Amniotic stem cell (primary cell): ENCODE measurements at regions not wholly inside any gene's neighbourhood (a gene's known extent, or its start where the extent isn't known, plus 50 kb on each side); places are given as distances from the start of the nearest gene placed in this dataset.
A peak's percentile ranks its signal among the peaks of the same experiment; 100 is the strongest.
"Not testable (repeated sequence)": the region's sequence is repeated elsewhere in the genome, so short reads cannot be mapped to it uniquely, and the experiment has no call there.

ENCODE experiments used
- DNase-seq: peaks from one replicate; lab custom pipeline; 2025; lab: John Stamatoyannopoulos, UW

DNA sequence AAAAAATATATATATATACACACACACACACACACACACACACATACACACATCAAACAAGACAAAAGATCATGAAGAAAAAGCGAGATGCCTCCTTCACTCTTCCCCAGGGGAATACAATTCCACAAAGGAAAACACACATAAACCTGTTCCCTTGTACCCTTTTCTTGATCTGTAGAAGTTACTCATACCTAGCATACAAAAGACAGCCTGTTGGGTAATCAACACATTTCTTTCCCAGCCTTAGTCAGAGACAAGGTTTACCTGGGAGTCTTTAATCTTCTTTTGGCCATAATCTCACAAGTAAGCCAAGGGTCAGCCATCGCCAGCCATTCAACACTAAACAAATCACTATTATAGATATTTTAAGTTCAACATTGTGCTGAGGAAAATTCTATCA, 407.0 kb downstream of the SUCLG1 start:
- no peak for DNase-seq

DNA sequence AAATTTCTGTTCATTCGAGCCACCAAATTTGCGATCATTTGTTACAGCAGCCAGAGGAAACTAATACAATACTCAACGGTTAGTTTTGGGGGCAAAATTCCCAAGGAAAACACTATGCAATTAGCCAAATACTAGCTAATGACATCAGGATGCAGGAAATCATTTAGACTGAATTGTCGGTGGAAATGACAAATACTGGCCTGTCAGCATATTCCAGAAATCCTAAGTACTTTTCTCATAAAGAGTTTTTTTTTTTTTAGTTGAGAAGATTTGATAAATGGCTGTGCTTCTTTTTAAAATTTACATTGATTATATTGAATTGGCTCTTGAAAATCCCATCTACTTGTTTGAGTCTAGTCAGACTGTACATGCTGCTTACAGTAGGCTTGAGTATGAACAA, 410.1 kb downstream of the SUCLG1 start:
- DNase-seq, result no peak

DNA sequence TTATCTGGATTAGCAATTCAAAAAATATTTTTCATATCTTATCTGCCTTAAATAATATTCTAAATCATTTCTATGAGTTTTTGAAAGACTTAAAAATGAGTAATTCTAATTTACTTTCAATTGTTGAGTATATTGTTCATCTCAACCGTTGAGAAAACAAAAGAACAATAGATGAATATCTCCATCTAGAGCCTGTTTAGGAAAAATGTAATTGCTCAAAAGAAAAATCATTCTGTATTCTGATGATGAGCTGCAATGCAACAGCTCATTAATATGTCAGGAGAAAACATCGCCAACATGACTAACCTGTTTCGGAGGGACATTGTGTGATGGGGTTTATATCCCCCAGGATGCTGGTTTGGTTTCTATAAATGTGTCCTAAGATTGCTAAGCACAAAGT, 417.6 kb downstream of the SUCLG1 start:
- no peak for DNase-seq

DNA sequence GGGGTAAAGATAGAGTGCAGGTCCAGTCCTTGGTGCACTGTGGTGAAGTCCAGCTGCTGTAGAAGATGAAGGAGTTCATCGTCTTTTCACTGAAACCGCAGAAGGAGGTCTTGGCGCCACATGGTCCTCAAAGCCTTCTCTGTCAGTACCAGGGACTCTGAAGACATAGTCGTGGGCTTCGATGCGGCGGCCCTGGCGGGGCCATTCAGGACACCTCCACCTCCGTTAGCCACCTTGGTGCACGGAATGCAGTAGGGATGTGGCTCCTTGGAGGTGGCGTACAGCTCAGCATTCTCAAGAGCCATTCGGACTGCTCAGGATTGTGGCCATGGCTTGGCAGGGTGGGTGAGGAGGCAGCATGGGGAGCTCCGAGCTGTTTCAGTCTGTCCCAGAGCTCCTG, 418.8 kb downstream of the SUCLG1 start:
- DNase-seq, result no peak

DNA sequence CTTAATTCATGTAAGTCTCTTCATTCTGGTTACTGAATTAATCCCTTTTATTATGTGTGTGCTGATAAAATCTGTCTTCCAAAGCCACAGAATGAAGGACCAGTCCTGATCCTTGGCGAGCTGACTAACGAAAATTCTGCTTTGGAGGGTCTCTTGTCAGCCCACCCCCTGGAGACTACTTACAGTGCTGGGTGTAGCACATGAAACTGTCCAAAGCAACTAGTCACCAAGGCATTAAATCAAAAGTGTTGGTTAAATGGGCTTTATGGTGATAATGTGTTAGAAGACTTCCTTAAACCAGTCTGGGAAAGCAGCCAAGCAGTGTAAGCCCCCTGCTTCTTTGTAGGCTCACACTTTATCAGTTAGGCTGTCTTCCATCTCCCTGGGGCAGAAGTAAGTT, 420.2 kb downstream of the SUCLG1 start:
- DNase-seq, result no peak

DNA sequence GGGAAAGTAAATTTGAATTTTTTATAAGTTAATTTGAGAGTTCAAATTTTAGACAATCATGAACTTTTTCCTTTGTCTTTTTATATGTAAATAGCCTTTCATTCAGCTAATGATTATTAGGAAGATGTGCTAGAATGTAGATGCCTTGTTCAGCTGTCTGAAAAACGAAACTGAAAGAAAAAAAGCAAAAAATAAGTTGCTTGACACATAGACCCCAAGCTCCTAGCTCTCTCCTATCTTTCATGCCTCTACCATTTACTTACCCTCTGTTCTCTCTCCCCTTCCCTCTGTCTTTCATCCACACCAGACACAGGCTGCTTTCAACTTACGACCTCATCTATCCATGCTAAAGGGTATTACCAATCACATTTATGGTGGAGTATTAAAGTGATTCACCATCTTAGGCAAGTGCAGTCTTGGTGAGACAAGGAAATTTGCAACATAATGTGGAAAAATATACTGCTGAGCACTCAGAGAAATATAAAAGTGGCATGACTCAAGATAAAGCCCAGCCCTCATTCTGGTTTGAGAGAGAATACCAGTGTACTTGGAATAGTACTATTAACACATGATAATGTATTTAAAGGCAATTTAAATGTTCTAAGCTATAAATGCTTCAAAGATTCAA, 425.6 kb downstream of the SUCLG1 start:
- no peak for DNase-seq

DNA sequence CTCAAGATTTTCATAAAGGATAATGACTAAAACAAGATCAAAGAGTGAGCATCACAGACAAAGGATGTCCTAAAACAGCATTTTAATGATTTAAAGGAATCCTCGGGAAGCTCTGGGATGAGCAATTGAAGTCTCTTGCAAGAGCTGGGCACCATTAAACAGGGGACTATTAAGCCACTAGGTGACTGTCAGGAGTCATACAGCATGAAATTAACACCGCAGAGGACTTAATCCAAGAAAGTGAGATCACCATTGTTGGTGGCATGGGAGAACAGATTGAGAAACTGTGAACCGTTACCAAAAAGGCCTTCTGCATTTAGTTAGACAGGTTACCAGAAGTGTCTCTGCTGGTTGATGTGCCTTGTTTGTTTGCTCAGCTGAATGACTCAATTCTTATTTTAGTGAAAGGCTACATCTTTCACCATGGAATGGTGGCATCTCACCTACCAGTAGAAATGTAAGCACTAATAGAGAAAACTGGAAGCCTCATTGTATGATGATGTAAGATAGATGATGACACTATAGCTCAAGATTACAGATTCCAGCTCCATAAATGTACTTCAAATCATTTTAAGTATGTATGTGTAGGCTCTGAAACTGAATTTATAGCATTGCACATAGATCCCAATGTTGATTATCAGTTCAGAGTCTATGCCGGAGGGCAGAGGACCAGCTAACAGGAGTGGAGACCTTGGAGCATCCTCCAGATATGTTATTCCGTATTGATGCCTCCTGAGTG, 427.6 kb downstream of the SUCLG1 start:
- DNase-seq, result no peak

DNA sequence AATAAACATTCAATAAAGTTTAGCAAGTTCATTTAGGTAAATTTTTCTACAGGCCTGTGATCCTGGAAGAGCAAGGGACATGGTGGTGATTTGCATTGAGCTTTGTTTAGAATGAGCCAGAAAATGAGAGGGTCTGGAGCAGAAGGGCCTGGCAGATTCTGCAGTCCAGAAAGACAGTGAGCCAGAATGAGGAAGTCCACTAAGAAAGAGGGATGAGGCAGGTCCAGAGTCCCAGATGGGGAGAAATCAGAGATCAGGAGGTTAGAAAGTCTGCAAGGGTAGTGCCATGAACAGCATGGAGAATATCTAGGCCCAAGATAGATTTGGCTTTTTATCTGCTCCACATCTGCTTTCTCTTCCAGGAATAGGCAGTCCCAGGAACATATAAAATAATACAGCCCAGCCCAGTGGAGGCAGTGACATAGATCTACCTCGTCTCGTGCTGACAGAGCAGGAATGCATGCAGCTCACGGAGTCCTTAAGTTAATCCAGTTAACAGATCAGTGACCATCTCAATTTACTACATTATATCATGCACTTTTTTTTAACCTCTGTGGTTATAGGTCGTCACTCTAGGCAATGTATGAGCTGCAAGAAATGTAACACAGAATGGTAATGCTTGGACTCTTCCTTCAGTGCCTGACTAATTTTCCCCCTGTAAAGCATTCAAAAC, 429.0 kb downstream of the SUCLG1 start:
- no peak for DNase-seq

DNA sequence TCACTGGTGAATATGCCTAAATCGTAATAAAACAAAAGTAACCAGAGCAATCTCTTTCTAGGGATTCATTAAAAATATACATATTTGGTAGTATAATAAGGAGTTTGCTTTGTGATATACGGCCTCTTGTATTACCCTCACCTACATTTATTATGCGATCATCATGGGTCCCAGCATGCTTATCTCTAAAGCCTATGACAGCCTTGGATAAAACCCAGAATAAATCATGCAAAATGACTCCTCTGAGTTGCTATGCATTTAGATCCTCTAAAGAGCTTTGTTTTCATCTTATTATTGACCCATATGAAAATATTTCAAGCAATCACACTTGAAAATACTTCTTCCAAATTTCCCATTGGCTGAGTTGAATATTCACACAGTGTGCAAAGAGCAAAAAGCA, 432.3 kb downstream of the SUCLG1 start:
- DNase-seq, result no peak

DNA sequence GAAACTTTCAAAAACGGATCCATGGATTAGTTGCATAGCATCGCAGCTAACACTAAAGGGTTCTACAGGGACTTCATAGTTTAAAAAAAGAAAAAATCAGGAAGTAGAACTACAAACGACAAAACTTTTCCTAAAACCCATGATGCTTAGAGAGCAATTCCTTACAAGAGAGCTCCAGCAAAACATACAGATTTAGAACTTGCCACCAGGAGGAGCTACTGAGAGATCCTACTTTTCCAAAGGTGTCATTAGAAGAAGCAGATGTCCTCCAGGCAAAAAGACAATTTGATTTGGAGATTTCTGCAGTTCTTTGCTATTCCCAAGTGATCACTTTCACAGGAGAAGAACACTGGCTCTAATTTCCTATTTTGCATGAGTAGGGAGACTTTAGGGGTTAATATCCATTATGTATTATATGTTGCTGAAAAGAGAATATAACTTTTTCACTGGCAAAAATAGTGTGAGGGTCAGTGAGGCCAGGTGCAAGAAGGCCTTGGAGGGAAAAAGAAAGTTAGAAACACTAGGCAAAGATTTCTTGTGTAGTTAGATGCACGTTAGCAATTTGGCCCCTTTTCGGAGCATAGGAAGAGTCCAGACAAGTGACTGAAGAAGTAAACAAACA, 436.2 kb downstream of the SUCLG1 start:
- DNase-seq, result peak; percentile 1

DNA sequence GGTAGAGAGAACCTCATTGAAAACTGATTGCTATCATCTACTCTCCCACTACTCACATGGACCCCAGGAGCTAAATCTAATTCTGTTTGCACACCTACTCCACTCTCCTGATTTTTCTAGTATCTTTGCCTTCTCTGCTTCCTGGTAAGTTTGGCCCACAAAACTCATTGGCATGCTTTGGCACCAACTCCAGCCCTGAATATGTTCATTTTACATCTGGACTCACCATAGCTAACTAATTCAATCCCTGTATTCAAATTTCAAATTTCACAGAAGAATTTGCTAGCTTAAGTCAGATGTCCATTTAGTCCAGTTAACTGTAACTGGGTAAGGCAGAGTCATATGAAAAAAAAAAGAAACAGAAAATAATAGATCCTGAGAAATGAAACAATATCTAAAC, 442.1 kb downstream of the SUCLG1 start:
- no peak for DNase-seq

DNA sequence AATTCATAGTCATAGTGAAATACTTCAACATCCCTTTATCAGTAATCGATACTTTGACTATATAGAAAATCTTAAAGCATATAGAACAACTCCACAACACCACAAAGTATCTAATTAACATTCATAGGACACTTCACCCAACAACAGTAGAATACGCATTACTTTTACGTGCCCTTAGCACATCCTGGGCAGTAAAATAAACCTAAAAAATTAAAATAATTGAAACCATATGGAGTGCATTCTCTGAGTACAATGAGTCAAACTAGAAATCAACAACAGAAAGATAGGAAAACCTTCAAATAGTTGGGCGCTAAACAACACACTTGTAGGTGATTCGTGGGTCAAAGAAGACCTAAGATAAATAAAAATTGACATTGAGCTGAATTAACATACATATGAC, 442.9 kb downstream of the SUCLG1 start:
- no peak for DNase-seq

DNA sequence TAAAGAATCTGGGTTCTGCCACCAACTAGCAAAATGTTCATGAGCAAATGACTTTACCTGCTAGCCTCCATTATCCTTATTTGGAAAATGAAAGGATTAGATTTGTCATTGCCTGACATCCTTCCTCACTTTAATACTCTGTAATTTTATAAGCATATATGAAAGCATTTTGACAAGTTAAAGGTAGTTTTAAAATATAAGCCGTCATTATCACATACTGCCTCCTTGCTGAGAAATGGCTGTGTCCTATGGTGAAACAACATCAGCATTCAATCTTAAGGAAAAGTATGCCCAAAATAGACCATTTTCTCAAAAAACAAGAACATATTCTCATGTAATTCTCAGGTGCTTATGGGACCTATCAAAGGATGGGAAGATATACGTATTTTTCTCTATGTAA, 461.2 kb downstream of the SUCLG1 start:
- no peak for DNase-seq

DNA sequence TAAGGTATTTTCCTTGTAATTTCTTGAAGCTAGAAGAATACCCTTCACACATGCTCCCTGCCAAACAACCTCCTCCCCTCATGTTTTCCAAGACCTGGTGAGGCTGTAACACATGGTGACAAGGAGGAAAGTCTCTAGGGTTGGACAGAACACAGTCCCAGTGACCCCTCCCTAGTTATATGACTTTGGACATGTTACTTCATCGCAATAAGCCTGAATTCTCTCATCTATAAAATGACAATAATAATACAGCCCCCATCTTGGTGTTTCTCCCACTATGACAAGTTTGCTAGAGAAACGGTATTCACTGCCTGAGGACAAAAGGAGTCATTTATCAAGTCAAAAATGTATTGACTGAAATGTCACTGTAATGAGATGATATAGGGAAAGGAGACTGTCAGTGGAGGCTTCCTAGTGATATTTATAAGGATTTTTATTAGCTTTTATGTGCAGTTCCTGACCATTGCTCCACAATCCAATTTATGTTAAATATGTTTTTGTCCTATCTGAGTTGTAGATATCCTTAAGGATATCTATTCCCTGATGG, 464.4 kb downstream of the SUCLG1 start:
- DNase-seq, result no peak

DNA sequence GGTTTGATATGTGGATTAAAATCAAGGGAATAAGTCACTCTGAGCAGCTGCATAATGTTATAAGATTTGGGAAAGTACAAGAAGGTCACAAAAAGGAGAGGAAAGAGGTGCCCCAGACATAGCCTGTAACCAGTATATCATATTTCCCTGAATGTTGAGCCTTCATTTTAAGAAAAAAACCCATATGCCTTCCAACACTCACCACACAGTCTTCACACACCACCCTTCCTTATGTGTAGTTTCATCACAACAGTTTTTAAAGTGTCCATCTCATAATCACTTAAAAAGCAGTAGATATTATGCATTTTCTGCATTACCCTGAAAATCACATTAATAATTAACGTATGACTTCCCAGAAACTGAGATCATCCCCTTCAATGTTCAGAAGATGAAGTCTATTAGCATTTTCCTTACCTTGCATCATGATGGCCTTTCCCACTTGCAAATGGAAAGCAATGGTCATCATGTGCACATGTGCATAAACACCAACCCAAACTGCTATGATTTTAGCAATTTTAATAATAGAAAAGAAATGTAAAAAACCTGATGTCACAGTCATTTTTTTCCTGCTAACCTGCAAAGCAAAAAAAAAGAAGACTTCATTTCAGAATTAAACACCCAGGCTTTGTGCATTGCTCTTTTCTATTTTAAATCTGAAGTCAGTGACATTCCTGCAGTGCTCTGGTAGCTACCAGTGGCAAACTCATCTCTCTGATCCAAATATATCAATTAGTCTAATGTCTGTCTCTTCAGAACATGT, 465.0 kb downstream of the SUCLG1 start:
- no peak for DNase-seq

DNA sequence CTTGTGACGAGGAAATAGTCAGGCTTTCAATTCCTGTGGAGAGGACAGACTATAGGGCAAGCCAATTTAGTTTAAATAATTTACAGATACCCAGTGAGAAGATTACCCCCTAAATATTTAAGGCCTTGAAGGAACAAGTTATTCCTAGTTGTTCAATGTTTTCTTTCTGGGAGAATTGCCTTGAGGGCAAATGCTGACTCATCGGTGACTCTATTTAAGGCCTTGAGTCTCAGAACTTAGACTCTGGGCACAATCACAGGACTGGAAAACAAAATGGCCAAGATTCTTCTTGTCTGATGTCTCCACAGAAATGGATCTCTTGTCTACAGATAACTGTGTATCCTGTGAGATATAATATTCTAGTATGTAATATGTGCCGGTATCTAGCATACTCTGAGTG, 467.1 kb downstream of the SUCLG1 start:
- no peak for DNase-seq

DNA sequence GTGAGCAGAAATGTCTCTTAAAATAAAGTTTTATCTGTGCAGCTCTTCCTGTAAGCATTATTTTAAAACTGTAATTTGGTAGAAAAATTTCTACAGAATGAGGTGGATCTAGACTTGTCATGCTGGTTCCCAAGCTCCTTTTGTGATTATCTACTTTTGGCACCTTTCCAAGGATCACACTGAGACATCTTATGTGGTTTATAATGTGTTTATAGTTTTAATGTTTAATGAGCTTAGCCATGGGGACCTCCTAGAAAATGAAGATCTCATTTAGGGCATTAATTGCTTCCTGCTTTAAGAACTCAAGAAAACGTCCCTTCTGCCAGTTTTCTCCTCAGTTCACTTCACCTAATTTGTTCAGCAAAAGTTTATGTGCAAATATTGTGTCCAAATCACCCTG, 468.4 kb downstream of the SUCLG1 start:
- no peak for DNase-seq

DNA sequence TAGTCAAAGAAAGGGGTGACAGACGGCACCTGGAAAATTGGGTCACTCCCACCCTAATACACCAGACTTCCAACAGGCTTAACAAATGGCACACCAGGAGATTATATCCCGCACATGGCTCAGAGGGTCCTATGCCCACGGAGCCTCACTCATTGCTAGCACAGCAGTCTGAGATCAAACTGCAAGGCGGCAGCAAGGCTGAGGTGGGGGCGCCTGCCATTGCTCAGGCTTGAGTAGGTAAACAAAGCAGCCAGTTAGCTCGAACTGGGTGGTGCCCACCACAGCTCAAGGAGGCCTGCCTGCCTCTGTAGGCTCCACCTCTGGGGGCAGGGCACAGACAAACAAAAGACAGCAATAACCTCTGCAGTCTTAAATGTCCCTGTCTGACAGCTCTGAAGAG, 482.5 kb downstream of the SUCLG1 start:
- DNase-seq, result not testable (repeated sequence)

DNA sequence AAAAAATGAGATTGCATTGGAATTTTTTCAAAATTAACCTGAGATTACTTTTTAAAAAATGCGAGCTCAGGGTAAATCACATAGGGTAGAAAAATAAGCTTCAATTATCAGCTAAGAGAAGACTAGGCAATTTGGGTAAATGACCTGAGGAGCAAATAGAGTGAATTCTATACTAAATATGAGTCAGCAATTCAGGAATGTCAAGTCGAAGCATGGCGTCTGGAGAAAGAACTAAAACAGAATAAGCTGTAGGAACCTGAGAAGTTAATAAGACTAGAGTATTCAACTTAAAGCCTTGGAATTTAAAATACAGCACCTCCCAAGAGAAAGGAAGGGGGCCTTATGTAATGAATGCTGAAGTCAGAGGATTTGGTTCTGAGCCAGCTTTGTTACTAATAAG, 487.0 kb downstream of the SUCLG1 start:
- no peak for DNase-seq

DNA sequence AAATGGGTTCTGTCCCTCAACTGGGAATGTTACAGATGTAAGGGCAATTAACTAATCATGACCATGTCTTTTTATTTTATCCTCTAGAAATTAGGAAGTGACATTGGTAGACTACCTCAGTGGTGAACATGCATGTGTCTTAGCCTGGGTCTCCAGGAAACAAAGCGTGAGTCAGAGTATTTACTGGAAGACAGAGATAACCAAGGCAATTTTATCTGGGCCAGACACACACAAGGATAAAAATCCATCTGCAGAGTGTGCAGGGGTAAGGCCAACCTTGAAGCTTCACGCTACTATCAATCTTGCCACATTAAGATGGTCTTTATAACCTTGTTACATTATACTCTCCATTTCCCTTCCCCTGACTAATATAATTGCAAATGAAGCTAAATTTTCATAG, 487.5 kb downstream of the SUCLG1 start:
- no peak for DNase-seq

DNA sequence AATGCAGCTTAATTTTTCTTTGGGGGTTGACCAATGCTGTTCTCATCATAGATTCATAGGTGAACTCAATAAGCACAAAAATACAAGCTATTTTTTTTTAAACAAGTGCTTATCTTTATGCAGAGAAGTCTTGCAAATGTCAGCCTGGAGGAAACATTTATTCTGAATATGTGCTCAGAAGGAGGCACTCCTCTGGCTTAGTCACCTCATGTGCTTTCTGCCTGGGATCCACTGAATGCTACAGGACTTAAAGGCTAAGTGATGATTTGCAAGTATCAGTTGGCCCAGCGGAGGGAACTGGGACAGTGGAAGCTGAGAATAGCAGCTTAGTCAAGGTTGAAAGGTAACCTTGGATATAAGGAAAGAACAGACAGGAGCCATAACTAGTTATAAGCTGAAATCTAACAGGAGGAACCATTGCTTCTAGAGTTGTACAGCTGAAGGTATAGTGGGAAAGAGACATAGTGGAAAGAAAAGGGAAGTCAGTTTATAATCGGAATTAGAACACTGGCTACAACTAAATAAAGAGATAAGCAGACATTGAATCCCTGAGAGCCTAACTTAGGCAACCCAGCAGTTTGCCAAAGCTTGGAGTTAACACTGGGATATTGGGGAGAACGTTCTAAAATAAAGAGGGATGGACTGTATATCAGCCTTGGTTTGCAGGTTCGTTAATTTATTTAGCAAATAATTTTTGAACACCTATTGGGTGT, 488.7 kb downstream of the SUCLG1 start:
- no peak for DNase-seq
